C4-2B (cell line): ENCODE measurements at regions not wholly inside any gene's neighbourhood (a gene's known extent, or its start where the extent isn't known, plus 50 kb on each side); places are given as distances from the start of the nearest gene placed in this dataset.

Source experiments
- H3K27ac ChIP-seq: fragments of 450-650 bp; 2 replicates; pipeline ENCODE4 v1.5.1; 2017
- ZFX ChIP-seq: fragments of 450-650 bp; IDR thresholded peaks from 2 replicates; pipeline ENCODE4 v1.6.1; 2017
- TF ChIP-seq, protein P1 (sequence below): fragments of 450-650 bp; conservative IDR thresholded peaks from 2 replicates; pipeline ENCODE4 v1.5.1; 2017; ENCODE audit warnings: mild to moderate bottlenecking

DNA sequence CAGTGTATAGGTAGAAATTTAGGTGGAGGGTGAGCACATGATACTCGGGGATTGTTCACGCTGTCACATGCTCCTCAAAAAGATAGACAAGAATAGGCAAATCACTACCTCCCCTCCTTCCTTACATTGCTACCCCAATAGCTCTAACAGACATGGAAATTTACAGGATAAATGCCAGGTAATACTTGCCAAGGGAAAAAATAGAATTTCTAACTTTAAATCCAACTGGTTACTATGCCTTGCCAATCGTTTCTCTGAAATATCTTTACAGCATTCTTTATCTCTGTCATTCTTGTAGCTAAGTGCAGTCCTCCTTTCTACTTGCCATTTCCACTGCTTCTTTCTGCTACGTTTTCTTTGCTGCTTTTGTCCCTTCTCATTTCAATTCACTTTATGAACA, 339.8 kb upstream of the ZEB2 start:
- no peak overlapping the region for H3K27ac ChIP-seq
- no peak for TF ChIP-seq ZFX
- TF ChIP-seq, protein P1, sequence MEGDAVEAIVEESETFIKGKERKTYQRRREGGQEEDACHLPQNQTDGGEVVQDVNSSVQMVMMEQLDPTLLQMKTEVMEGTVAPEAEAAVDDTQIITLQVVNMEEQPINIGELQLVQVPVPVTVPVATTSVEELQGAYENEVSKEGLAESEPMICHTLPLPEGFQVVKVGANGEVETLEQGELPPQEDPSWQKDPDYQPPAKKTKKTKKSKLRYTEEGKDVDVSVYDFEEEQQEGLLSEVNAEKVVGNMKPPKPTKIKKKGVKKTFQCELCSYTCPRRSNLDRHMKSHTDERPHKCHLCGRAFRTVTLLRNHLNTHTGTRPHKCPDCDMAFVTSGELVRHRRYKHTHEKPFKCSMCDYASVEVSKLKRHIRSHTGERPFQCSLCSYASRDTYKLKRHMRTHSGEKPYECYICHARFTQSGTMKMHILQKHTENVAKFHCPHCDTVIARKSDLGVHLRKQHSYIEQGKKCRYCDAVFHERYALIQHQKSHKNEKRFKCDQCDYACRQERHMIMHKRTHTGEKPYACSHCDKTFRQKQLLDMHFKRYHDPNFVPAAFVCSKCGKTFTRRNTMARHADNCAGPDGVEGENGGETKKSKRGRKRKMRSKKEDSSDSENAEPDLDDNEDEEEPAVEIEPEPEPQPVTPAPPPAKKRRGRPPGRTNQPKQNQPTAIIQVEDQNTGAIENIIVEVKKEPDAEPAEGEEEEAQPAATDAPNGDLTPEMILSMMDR, result no peak

DNA sequence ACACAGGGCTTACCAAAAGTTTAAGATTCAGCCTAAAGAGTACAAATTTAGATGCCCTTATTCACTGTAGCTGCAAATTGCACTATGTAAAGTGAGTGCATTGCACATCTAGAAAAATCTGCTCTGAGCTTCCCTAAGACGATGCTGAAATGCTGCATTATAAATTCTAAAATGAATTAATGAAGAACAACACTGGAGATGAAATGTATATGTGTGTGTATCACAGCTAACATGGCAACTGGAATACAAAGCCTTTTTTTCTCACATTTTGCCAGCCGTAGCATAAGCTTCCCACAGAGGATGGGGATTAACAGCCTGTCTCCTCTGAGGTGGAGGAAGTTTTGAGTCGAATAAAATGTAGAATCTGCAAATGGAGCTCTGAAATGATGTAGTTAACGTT, 338.3 kb upstream of the ZEB2 start:
- H3K27ac ChIP-seq, result no peak overlapping the region
- no peak for TF ChIP-seq ZFX
- TF ChIP-seq, protein P1, result no peak

DNA sequence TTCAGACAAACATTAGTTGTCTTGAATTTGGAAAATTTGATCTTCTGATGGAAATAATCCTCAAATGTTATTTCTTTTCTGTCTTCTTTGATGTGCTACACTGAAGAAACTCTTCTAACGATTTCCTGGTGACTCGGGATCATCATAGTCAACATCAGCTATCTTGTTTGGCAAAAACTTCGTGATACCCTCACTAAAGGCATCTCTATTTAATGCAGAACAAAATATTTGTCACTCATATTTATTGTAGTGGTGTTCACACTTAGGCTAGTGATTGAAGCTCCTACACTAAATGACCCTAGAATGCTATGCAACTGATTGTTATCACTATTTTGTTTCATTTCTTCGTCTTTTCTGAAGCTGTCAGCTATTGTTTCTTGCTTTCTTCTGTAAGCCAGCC, 334.7 kb upstream of the ZEB2 start:
- no peak overlapping the region for H3K27ac ChIP-seq
- TF ChIP-seq ZFX, result no peak
- TF ChIP-seq, protein P1, result no peak

DNA sequence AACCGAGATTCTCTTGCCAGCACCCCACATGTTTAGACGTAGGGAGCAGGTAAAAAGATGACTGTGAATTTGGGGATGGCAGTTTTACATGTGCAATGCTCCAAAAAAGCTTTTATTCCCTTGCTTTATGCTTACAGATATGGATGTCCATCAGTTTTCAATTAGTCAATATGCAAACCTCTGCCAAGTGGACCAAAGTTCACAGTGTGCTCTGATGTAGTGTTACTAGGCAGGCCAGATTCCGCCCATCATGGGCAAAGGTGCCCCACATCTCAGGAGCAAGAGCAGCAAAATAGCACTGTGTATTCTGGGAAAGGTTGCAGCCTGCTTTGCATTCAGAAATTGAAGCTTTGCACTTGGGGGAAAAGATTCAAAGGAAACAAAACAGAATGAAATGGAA, 329.7 kb upstream of the ZEB2 start:
- no peak overlapping the region for H3K27ac ChIP-seq
- no peak for TF ChIP-seq ZFX
- TF ChIP-seq, protein P1, result no peak

DNA sequence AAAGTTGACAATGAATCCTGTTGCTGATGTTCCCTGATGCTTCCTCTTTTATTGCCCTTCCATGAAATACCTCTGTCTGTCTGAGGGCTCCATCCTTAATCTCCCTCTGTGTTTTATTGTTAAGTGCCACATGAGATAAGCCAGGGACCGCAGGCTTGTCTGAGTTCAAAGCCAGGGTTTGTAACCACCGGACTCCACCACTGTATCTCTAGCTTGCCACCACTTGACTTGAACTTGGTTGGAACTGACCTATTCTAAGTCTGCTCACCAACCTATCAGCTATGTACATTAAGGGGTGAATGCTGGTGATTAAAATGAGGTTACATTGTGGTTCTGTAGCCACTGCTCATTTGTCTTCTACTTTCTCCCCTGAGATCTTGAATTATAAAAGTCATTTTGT, 328.5 kb upstream of the ZEB2 start:
- no peak overlapping the region for H3K27ac ChIP-seq
- no peak for TF ChIP-seq ZFX
- TF ChIP-seq, protein P1, result no peak

DNA sequence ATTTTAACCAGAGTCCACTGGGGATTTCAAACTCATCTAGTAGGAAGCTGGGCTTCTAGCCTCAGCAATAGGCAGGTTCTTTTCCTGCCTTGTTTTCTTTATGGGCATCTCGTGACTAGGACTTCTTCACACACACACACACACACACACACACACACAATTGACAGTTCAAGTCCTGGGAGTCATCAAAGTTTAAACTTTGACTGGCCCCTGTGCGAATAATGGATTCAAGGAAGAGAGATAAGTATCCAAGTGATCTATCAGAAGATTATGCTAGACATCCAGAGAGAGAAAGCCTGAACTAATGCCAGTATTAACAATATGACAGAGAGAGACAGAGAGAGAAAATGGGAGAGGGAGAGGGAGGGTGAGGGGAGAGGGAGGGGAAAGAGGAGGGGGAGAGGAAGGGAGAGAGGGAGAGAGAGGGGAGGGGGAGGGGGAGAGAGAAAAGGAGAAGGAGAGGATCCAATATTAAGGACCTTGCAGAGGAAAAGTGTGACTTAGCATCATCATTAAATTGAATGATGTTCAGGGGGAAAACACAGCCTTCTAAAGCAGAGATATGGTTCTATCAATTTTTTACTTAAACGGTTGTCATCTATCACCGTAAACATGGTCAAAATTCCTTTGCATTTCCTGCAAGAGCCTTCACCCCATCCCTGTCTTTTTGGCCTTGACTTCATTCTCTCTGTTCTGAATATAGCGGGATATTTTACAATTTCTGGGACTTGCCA, 327.6 kb upstream of the ZEB2 start:
- no peak overlapping the region for H3K27ac ChIP-seq
- TF ChIP-seq, protein P1, result no peak
- no peak for TF ChIP-seq ZFX

DNA sequence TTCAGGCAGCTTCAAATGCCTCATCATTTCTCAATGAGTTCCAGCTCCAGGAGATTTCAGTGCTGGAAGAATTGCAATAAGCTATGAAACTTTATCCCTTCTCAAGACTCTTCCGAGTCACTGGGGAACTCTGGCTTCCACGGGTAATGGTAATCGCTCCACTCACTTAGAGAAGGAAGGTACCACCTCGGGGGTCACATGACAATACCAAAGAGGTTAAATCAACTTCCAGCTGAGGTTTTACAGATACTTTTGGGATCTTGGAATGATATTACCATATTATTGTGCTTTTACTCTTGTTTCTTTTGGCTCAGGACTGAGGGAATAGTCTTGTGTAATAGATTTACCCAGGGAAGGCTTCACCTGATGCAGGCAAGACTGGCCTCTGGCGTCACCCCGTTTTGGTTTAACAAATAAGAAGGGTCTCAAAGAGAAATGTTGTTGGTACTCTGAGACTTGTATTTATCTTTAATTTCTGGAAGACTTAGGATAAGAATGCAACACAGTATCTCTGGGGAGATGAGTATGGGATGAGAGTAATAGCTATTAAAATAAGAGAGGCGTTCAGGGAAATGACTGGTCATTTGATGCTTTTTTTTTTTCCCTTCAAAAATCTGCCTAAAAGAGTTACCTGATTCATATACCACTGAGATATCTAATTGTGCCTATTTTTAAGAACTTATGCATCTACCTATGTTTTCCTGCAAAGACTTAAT, 316.9 kb upstream of the ZEB2 start:
- no peak overlapping the region for H3K27ac ChIP-seq
- TF ChIP-seq ZFX, result no peak
- TF ChIP-seq, protein P1, result no peak
